ENCODE measurements at regions not wholly inside any gene's neighbourhood (a gene's known extent, or its start where the extent isn't known, plus 50 kb on each side); places are given as distances from the start of the nearest gene placed in this dataset.

DNA sequence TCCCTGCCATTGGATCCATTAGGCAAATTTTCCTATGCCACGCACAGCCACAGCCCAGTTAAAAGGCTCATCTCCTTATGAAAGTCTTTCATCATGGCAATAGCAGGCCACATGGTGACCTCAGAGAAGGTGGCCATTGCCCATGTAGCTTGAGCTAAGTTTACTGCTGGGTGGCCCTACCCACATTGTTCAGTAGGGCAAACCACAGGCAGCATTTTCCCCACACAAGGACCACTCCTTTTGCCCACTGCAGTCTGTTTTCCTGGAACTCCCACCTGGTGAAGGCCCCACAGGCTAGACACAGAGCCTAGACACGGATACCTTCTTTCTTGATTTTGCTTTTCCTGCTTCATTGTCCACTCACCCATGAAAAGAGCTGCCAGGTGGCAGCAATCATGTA is 101.5 kb upstream of the NPVF start:
- ChIA-PET POLR2A (no interaction called here), CTCF (no interaction called here)
- Histone ChIP-seq H3K4me1 (no peaks in the 10 kb centered on the region), H3K27ac (no peak overlapping the region), H3K4me3 (no peak overlapping the region), H3K4me2 (no peak overlapping the region), H3K9me3 (no peaks in the 10 kb centered on the region)
- FAIRE-seq (no peak), DNase-seq (ENCODE audit: low read depth in 1 of 2, low spot score in 1 of 2) (no peak), ATAC-seq (no peak)
- WGBS (ENCODE audit: missing lambda C conversion rate), result 10% methylated on average over 2 of the region's 2 CpGs
- TF ChIP-seq RCOR1 (IDR thresholded peaks at IDR 0.05; ENCODE audit: low read depth, low read length) (no peak), ZNF302 (CRISPR knock-in tag; IDR thresholded peaks at IDR 0.05) (no peak), HOXB5 (CRISPR knock-in tag; IDR thresholded peaks at IDR 0.05) (no peak), HDAC2 (IDR thresholded peaks at IDR 0.05) (no peak), EHF (CRISPR knock-in tag; IDR thresholded peaks at IDR 0.05) (no peak), KDM5A (IDR thresholded peaks at IDR 0.05) (no peak), MAFK (IDR thresholded peaks at IDR 0.05; ENCODE audit: partially characterized antibody) (no peak), CBX8 (IDR thresholded peaks at IDR 0.05) (no peak), ZSCAN20 (CRISPR knock-in tag; IDR thresholded peaks at IDR 0.05) (no peak), ELK1 (IDR thresholded peaks at IDR 0.05; ENCODE audit: low read depth, low read length) (no peak), CHD4 (IDR thresholded peaks at IDR 0.05; ENCODE audit: borderline replicate concordance) (no peak), REST (IDR thresholded peaks at IDR 0.05) (no peak), RFX5 (IDR thresholded peaks at IDR 0.05) (no peak), JUNB (IDR thresholded peaks at IDR 0.05) (no peak), PHF8 (IDR thresholded peaks at IDR 0.05; ENCODE audit: borderline replicate concordance, low read depth) (no peak), CBX2 (IDR thresholded peaks at IDR 0.05; ENCODE audit: borderline replicate concordance, low read depth) (no peak), HOXB13 (CRISPR knock-in tag; IDR thresholded peaks at IDR 0.05; ENCODE audit: low read depth) (no peak)

- no peak for ATAC-seq
Observed at GRCh38 chr7:25333296-25333928, 105.1 kb upstream of the NPVF start.

More at GRCh38 chr7:25333296-25333928, 105.1 kb upstream of the NPVF start:
- no peak overlapping the region for H3K4me3 ChIP-seq
- DNase-seq (ENCODE audit: low read depth in 1 of 2, low spot score in 1 of 2), result no peak
- H3K4me2 ChIP-seq, result no peak overlapping the region
- H3K9me3 ChIP-seq, result no peaks in the 10 kb centered on the region
- no peak for FAIRE-seq
- no peak overlapping the region for H3K27ac ChIP-seq
- WGBS (ENCODE audit: missing lambda C conversion rate), result 60% methylated on average over 6 of the region's 6 CpGs
- POLR2A ChIA-PET, result no interaction called here
- H3K4me1 ChIP-seq, result no peaks in the 10 kb centered on the region
- CTCF ChIA-PET, result no interaction called here
- TF ChIP-seq HOXB5 (CRISPR knock-in tag; IDR thresholded peaks at IDR 0.05) (no peak), KDM1A (IDR thresholded peaks at IDR 0.05; ENCODE audit: low read depth) (no peak), POLR2A (IDR thresholded peaks at IDR 0.05; ENCODE audit: low read length) (no peak), RARB (CRISPR knock-in tag; IDR thresholded peaks at IDR 0.05) (no peak), REST (IDR thresholded peaks at IDR 0.05) (no peak), RCOR1 (IDR thresholded peaks at IDR 0.05; ENCODE audit: low read depth, low read length) (no peak), POLR2AphosphoS2 (conservative IDR thresholded peaks at IDR 0.05; ENCODE audit: low read length) (no peak), ZFP36 (IDR thresholded peaks at IDR 0.05; ENCODE audit: borderline replicate concordance, partially characterized antibody) (no peak), BHLHE40 (IDR thresholded peaks at IDR 0.05; ENCODE audit: low read depth, low read length) (no peak), NPAS2 (CRISPR knock-in tag; IDR thresholded peaks at IDR 0.05; ENCODE audit: borderline replicate concordance) (no peak), MYC (IDR thresholded peaks at IDR 0.05; ENCODE audit: borderline replicate concordance, low read length) (no peak), MAX (IDR thresholded peaks at IDR 0.05) (no peak), EP300 (IDR thresholded peaks at IDR 0.05) (no peak), RFX5 (IDR thresholded peaks at IDR 0.05) (no peak), MAFK (IDR thresholded peaks at IDR 0.05; ENCODE audit: partially characterized antibody) (no peak), CBX2 (IDR thresholded peaks at IDR 0.05; ENCODE audit: borderline replicate concordance, low read depth) (no peak), CHD2 (IDR thresholded peaks at IDR 0.05; ENCODE audit: low read length, partially characterized antibody) (no peak)
- TF ChIP-seq, protein P1, sequence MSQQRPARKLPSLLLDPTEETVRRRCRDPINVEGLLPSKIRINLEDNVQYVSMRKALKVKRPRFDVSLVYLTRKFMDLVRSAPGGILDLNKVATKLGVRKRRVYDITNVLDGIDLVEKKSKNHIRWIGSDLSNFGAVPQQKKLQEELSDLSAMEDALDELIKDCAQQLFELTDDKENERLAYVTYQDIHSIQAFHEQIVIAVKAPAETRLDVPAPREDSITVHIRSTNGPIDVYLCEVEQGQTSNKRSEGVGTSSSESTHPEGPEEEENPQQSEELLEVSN (IDR thresholded peaks at IDR 0.05; ENCODE audit: borderline replicate concordance, low read depth), result no peak
- TF ChIP-seq, protein P2, sequence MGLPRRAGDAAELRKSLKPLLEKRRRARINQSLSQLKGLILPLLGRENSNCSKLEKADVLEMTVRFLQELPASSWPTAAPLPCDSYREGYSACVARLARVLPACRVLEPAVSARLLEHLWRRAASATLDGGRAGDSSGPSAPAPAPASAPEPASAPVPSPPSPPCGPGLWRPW (IDR thresholded peaks at IDR 0.05), result no peak

Measured in A549 (cell line).